ENCODE measurements at regions not wholly inside any gene's neighbourhood (a gene's known extent, or its start where the extent isn't known, plus 50 kb on each side); places are given as distances from the start of the nearest gene placed in this dataset.

GRCh38 chr2:18061717-18062116 lies 183.2 kb downstream of the KCNS3 start:
- no peak for DNase-seq
- WGBS, 5 donors, result 72 to 91% (median 76%) methylated on average over 1 of the region's 1 CpG
- H3K36me3 ChIP-seq, result no peaks in the 10 kb centered on the region
- H3K9me3 ChIP-seq, result no peaks in the 10 kb centered on the region
- TF ChIP-seq POLR2A (IDR thresholded peaks at IDR 0.05), result no peak
- TF ChIP-seq POLR2AphosphoS5 (IDR thresholded peaks at IDR 0.05), result no peak
- TF ChIP-seq CTCF (IDR thresholded peaks at IDR 0.05 in 8 of 11, conservative IDR thresholded peaks at IDR 0.05 in 3 of 11), result no peak
- no peak overlapping the region for H3K27ac ChIP-seq
- intact Hi-C loops (cut with DNase I; ENCODE audit: low total_unique reads), result no loop called here
- H3K27me3 ChIP-seq (replicated peaks in 1 of 7), result peaks cover 0 to under 1% (median 0%) of the 10 kb centered on the region in 7 donors
- H3K4me1 ChIP-seq, result peaks cover 0 to 4% (median 0%) of the 10 kb centered on the region in 6 donors
- no peak overlapping the region for H3K4me3 ChIP-seq

- TF ChIP-seq CTCF (IDR thresholded peaks at IDR 0.05 in 8 of 11, conservative IDR thresholded peaks at IDR 0.05 in 3 of 11), result no peak
- no peak for TF ChIP-seq POLR2AphosphoS5 (IDR thresholded peaks at IDR 0.05)
- no peak for TF ChIP-seq POLR2A (IDR thresholded peaks at IDR 0.05)
- H3K27ac ChIP-seq, result no peak overlapping the region
- WGBS, 5 donors, result 75 to 91% (median 83%) methylated on average over 1 of the region's 1 CpG
- no peaks in the 10 kb centered on the region for H3K27me3 ChIP-seq (replicated peaks in 1 of 7)
- H3K4me1 ChIP-seq, result no peaks in the 10 kb centered on the region
- no peaks in the 10 kb centered on the region for H3K36me3 ChIP-seq
- H3K4me3 ChIP-seq, result no peak overlapping the region
- no peaks in the 10 kb centered on the region for H3K9me3 ChIP-seq
- intact Hi-C loops (cut with DNase I; ENCODE audit: low total_unique reads), result no loop called here
- no peak for DNase-seq
Measured at GRCh38 chr2:18057657-18058056, 179.2 kb downstream of the KCNS3 start.

DNA sequence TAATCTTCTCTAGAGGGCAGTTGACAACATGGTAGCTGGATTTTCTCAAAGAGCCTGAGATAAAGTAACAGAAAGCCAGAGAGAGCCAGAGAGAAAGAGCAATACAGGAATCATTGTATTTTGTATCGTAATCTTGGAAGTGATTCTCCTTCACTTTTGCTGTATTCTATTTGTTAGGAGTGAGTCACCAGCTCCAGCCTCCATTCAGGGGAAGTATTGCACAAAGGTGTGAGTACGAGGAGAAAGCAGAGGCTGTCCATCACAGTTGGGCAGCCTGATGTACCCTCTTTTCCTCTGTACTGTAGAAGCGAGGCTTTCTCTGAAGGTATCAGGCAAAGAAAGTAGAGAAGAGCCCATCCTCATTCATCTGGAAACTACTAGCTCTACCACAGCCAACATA lies 176.8 kb downstream of the KCNS3 start:
- no peaks in the 10 kb centered on the region for H3K4me1 ChIP-seq
- 71 to 89% (median 82%) methylated on average over 3 of the region's 3 CpGs for WGBS, 5 donors
- no peak overlapping the region for H3K4me3 ChIP-seq
- no peaks in the 10 kb centered on the region for H3K9me3 ChIP-seq
- TF ChIP-seq POLR2AphosphoS5 (IDR thresholded peaks at IDR 0.05) (no peak), POLR2A (IDR thresholded peaks at IDR 0.05) (no peak), CTCF (IDR thresholded peaks at IDR 0.05 in 8 of 11, conservative IDR thresholded peaks at IDR 0.05 in 3 of 11) (no peak)
- H3K36me3 ChIP-seq, result no peaks in the 10 kb centered on the region
- intact Hi-C loops (cut with DNase I; ENCODE audit: low total_unique reads), result no loop called here
- no peaks in the 10 kb centered on the region for H3K27me3 ChIP-seq (replicated peaks in 1 of 7)
- DNase-seq, result no peak
- no peak overlapping the region for H3K27ac ChIP-seq

DNA sequence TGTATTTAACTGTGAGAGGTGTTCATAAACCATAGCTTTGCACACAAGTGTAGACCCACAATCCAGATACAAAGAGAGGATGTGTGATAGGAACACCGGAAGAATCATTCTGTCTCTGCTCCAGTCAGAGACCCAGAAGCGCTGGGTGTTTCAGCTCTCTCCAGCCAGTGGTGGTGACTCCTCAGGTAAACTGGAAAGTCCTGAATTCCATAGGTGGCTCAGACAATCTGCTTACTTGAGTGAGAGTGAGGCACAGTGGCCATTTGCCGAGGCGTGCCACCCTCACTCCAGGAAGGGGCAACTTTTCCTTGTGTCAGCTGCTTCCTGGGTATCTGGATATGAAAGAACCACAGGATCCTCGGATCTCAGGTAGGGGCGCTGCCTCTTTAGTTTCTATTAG lies 171.5 kb downstream of the KCNS3 start:
- Histone ChIP-seq H3K4me3 (no peak overlapping the region), H3K27me3 (replicated peaks in 1 of 7) (no peaks in the 10 kb centered on the region), H3K4me1 (no peaks in the 10 kb centered on the region), H3K36me3 (no peaks in the 10 kb centered on the region), H3K9me3 (no peaks in the 10 kb centered on the region), H3K27ac (no peak overlapping the region)
- TF ChIP-seq CTCF (IDR thresholded peaks at IDR 0.05 in 8 of 11, conservative IDR thresholded peaks at IDR 0.05 in 3 of 11), result no peak
- TF ChIP-seq POLR2AphosphoS5 (IDR thresholded peaks at IDR 0.05), result no peak
- no peak for TF ChIP-seq POLR2A (IDR thresholded peaks at IDR 0.05)
- 81 to 88% (median 86%) methylated on average over 6 of the region's 6 CpGs for whole genome bisulfite sequencing, 5 donors
- intact Hi-C loops (cut with DNase I; ENCODE audit: low total_unique reads), result no loop called here
- DNase-seq, result no peak

All from spleen (tissue), 11 donors.